ENCODE measurements at regions not wholly inside any gene's neighbourhood (a gene's known extent, or its start where the extent isn't known, plus 50 kb on each side); places are given as distances from the start of the nearest gene placed in this dataset.
"Not testable (repeated sequence)": the region's sequence is repeated elsewhere in the genome, so short reads cannot be mapped to it uniquely, and the experiment has no call there.

DNA sequence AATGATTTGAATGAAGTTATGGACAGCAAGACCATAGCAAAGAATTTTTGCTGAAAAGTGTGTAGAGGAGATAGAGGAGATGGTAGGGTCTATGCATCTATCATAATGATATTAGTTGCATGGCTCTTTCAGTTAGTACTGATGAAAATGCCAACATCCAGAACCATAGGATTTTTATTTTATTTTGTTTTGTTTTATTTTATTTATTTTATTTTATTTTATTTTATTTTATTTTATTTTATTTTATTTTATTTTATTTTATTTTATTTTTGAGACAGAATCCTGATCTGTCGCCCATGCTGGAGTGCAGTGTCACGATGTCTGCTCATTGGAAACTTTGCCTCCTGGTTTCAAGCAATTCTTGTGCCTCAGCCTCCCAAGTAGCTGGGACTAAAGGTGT is 1021.1 kb upstream of the ZEB2 start:
- Histone ChIP-seq H3K27me3 (replicated peaks) (no peaks in the 10 kb centered on the region), H3K4me3 (ENCODE audit: low read depth, low read length) (no peak overlapping the region), H3K36me3 (replicated peaks) (no peaks in the 10 kb centered on the region), H3K27ac (no peak overlapping the region)
- in situ Hi-C loops (cut with HindIII; ENCODE audit: low pct_ligation_motif_present, low sequenced_read_pairs), result no loop called here
- no peak for TF ChIP-seq CTCF (IDR thresholded peaks at IDR 0.05; ENCODE audit: low read depth, low read length, missing control alignments)
- DNase-seq, result no peak

GRCh38 chr2:145538661-145539350 is 1018.9 kb upstream of the ZEB2 start:
- Histone ChIP-seq H3K27ac (no peak overlapping the region), H3K27me3 (replicated peaks) (no peaks in the 10 kb centered on the region), H3K36me3 (replicated peaks) (no peaks in the 10 kb centered on the region), H3K4me3 (ENCODE audit: low read depth, low read length) (no peak overlapping the region)
- in situ Hi-C loops (cut with HindIII; ENCODE audit: low pct_ligation_motif_present, low sequenced_read_pairs), result no loop called here
- TF ChIP-seq CTCF (IDR thresholded peaks at IDR 0.05; ENCODE audit: low read depth, low read length, missing control alignments), result no peak
- no peak for DNase-seq

DNA sequence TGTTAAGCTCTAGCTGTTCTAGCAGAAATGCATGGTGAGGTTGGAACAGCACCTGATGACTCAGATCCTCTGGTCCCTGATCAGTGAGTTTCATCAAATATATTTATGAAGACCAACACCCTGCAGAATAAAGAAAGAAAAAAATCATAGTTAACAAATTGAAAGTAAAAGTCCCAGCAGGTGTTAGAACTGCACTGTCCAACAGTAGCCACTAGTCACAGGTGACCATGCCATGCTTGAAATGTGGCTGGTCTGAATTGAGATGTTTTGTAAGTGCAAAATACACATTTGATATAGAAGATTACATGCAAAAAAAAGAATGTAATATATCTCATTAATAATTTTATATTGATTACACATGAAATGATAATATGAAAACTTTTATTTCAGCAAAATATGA is 1010.7 kb upstream of the ZEB2 start:
- DNase-seq, result no peak
- TF ChIP-seq CTCF (IDR thresholded peaks at IDR 0.05; ENCODE audit: low read depth, low read length, missing control alignments), result no peak
- no peaks in the 10 kb centered on the region for H3K36me3 ChIP-seq (replicated peaks)
- in situ Hi-C loops (cut with HindIII; ENCODE audit: low pct_ligation_motif_present, low sequenced_read_pairs), result no loop called here
- no peaks in the 10 kb centered on the region for H3K27me3 ChIP-seq (replicated peaks)
- H3K27ac ChIP-seq, result no peak overlapping the region
- no peak overlapping the region for H3K4me3 ChIP-seq (ENCODE audit: low read depth, low read length)

GRCh38 chr2:145524836-145525235 is 1004.9 kb upstream of the ZEB2 start:
- no peak overlapping the region for H3K27ac ChIP-seq
- H3K4me3 ChIP-seq (ENCODE audit: low read depth, low read length), result no peak overlapping the region
- no peak for DNase-seq
- H3K27me3 ChIP-seq (replicated peaks), result no peaks in the 10 kb centered on the region
- in situ Hi-C loops (cut with HindIII; ENCODE audit: low pct_ligation_motif_present, low sequenced_read_pairs), result no loop called here
- TF ChIP-seq CTCF (IDR thresholded peaks at IDR 0.05; ENCODE audit: low read depth, low read length, missing control alignments), result no peak
- no peaks in the 10 kb centered on the region for H3K36me3 ChIP-seq (replicated peaks)

GRCh38 chr2:145524303-145524702 is 1004.4 kb upstream of the ZEB2 start:
- no peak for TF ChIP-seq CTCF (IDR thresholded peaks at IDR 0.05; ENCODE audit: low read depth, low read length, missing control alignments)
- no peaks in the 10 kb centered on the region for H3K27me3 ChIP-seq (replicated peaks)
- in situ Hi-C loops (cut with HindIII; ENCODE audit: low pct_ligation_motif_present, low sequenced_read_pairs), result no loop called here
- H3K4me3 ChIP-seq (ENCODE audit: low read depth, low read length), result no peak overlapping the region
- DNase-seq, result no peak
- no peak overlapping the region for H3K27ac ChIP-seq
- H3K36me3 ChIP-seq (replicated peaks), result no peaks in the 10 kb centered on the region

DNA sequence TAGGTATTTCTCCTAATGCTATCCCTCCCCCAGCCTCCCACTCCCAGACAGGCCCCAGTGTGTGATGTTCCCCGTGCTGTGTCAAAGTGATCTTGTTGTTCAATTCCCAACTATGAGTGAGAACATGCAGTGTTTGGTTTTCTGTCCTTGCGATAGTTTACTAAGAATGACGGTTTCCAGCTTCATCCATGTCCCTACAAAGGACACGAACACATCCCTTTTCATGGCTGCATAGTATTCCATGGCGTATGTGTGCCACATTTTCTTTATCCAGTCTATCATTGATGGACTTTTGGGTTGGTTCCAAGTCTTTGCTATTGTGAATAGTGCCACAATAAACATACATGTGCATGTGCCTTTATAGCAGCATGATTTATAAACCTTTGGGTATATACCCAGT is 999.3 kb upstream of the ZEB2 start:
- H3K4me3 ChIP-seq (ENCODE audit: low read depth, low read length); H3K36me3 ChIP-seq (replicated peaks); H3K27ac ChIP-seq; in situ Hi-C loops (cut with HindIII; ENCODE audit: low pct_ligation_motif_present, low sequenced_read_pairs); DNase-seq; H3K27me3 ChIP-seq (replicated peaks): not testable (repeated sequence)
